ENCODE measurements at regions not wholly inside any gene's neighbourhood (a gene's known extent, or its start where the extent isn't known, plus 50 kb on each side); places are given as distances from the start of the nearest gene placed in this dataset.

GRCh38 chr3:54040476-54040875, 81.9 kb upstream of the CACNA2D3 start:
- DNase-seq (ENCODE audit: low read depth), result no peak
- CTCF ChIA-PET, result interaction anchor here (0.6 kb wide), 1 partner anchor 13 kb away, joined by 3 read pairs; no protein-coding TSS in a partner anchor
- POLR2A ChIA-PET, result no interaction called here
- H3K4me3 ChIP-seq (ENCODE audit: low read depth, low read length), result no peak overlapping the region
- TF ChIP-seq CTCF (IDR thresholded peaks at IDR 0.05; ENCODE audit: insufficient read depth, low read depth, low read length), result no peak
- H3K27me3 ChIP-seq (ENCODE audit: control insufficient read depth, insufficient read depth, low read length), result no peaks in the 10 kb centered on the region
- no peaks in the 10 kb centered on the region for H3K36me3 ChIP-seq (ENCODE audit: control insufficient read depth, insufficient read depth, low read length)

- DNase-seq (ENCODE audit: low read depth), result no peak
- TF ChIP-seq CTCF (IDR thresholded peaks at IDR 0.05; ENCODE audit: insufficient read depth, low read depth, low read length), result no peak
- POLR2A ChIA-PET, result no interaction called here
- Histone ChIP-seq H3K36me3 (ENCODE audit: control insufficient read depth, insufficient read depth, low read length) (no peaks in the 10 kb centered on the region), H3K27me3 (ENCODE audit: control insufficient read depth, insufficient read depth, low read length) (no peaks in the 10 kb centered on the region), H3K4me3 (ENCODE audit: low read depth, low read length) (no peak overlapping the region)
- CTCF ChIA-PET, result no interaction called here
Observed at GRCh38 chr3:54038391-54038790, 84.0 kb upstream of the CACNA2D3 start.

- H3K4me3 ChIP-seq (ENCODE audit: low read depth, low read length), result no peak overlapping the region
- DNase-seq (ENCODE audit: low read depth), result no peak
- no peaks in the 10 kb centered on the region for H3K36me3 ChIP-seq (ENCODE audit: control insufficient read depth, insufficient read depth, low read length)
- POLR2A ChIA-PET, result no interaction called here
- TF ChIP-seq CTCF (IDR thresholded peaks at IDR 0.05; ENCODE audit: insufficient read depth, low read depth, low read length), result no peak
- no peaks in the 10 kb centered on the region for H3K27me3 ChIP-seq (ENCODE audit: control insufficient read depth, insufficient read depth, low read length)
- CTCF ChIA-PET, result no interaction called here
Observed at GRCh38 chr3:54036543-54036942, 85.8 kb upstream of the CACNA2D3 start.

- POLR2A ChIA-PET, result no interaction called here
- TF ChIP-seq CTCF (IDR thresholded peaks at IDR 0.05; ENCODE audit: insufficient read depth, low read depth, low read length), result no peak
- H3K36me3 ChIP-seq (ENCODE audit: control insufficient read depth, insufficient read depth, low read length), result no peaks in the 10 kb centered on the region
- DNase-seq (ENCODE audit: low read depth), result no peak
- no peak overlapping the region for H3K4me3 ChIP-seq (ENCODE audit: low read depth, low read length)
- H3K27me3 ChIP-seq (ENCODE audit: control insufficient read depth, insufficient read depth, low read length), result no peaks in the 10 kb centered on the region
- CTCF ChIA-PET, result no interaction called here
Observed at GRCh38 chr3:54034971-54035370, 87.4 kb upstream of the CACNA2D3 start.

- no peak for TF ChIP-seq CTCF (IDR thresholded peaks at IDR 0.05; ENCODE audit: insufficient read depth, low read depth, low read length)
- CTCF ChIA-PET, result no interaction called here
- no peak for DNase-seq (ENCODE audit: low read depth)
- no peak overlapping the region for H3K4me3 ChIP-seq (ENCODE audit: low read depth, low read length)
- H3K36me3 ChIP-seq (ENCODE audit: control insufficient read depth, insufficient read depth, low read length), result no peaks in the 10 kb centered on the region
- H3K27me3 ChIP-seq (ENCODE audit: control insufficient read depth, insufficient read depth, low read length), result no peaks in the 10 kb centered on the region
- POLR2A ChIA-PET, result no interaction called here
Observed at GRCh38 chr3:54033761-54034160, 88.6 kb upstream of the CACNA2D3 start.
